Skin epidermis (tissue), 12 donors: ENCODE measurements at regions not wholly inside any gene's neighbourhood (a gene's known extent, or its start where the extent isn't known, plus 50 kb on each side); places are given as distances from the start of the nearest gene placed in this dataset.
"Not testable (repeated sequence)": the region's sequence is repeated elsewhere in the genome, so short reads cannot be mapped to it uniquely, and the experiment has no call there.

ENCODE experiments used
- H3K27ac ChIP-seq, 21 experiments: fragments of 200-600 bp; sonication (generic) in 11 of 21; one replicate each; pipeline ENCODE4 v1.5.0; 2020; ENCODE audit warnings: mild to moderate bottlenecking in 3 of 21, inconsistent platforms in 2 of 21, moderate library complexity in 2 of 21
- H3K4me3 ChIP-seq, 7 experiments: fragments of 200-600 bp; sonication (generic) in 2 of 7; one replicate each; pipeline ENCODE4 v1.5.0; 2020; ENCODE audit warnings: inconsistent platforms in 2 of 7, mild to moderate bottlenecking in 2 of 7, moderate library complexity in 1 of 7

DNA sequence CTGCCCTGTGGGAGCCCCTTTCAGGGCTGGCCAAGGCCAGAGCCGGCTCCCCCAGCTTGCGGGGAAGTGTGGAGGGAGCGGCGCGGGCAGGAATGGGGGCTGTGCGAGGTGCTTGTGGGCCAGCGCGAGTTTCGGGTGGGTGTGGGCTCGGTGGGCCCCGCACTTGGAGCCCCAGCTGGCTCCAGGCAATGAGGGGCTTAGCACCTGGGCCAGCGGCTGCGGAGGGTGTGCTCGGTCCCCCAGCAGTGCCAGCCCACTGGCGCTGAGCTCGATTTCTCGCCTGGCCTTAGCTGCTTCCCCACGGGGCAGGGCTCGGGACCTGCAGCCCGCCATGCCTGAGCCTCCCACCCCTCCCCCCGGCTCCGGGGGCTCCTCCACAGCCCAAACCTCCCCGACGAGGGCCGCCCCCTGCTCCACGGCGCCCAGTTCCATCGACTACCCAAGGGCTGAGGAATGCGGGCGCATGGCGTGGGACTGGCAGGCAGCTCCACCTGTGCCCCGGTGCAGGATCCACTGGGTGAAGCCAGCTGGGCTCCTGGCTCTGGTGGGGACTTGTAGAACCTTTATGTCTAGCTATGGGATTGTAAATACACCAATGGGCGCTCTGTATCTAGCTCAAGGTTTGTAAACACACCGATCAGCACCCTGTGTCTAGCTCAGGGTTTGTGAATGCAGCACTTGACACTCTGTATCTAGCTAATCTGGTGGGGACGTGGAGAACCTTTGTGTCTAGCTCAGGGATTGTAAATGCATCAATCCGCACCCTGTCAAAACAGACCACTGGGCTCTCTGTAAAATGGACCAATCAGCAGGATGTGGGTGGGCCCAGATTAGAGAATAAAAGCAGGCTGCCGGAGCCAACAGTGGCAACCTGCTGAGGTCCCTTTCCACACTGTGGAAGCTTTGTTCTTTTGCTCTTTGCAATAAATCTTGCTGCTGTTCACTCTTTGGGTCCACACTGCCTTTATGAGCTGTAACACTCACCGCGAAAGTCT lies 1379.1 kb downstream of the RAPGEF2 start:
- not testable (repeated sequence) for H3K27ac ChIP-seq, H3K4me3 ChIP-seq

DNA sequence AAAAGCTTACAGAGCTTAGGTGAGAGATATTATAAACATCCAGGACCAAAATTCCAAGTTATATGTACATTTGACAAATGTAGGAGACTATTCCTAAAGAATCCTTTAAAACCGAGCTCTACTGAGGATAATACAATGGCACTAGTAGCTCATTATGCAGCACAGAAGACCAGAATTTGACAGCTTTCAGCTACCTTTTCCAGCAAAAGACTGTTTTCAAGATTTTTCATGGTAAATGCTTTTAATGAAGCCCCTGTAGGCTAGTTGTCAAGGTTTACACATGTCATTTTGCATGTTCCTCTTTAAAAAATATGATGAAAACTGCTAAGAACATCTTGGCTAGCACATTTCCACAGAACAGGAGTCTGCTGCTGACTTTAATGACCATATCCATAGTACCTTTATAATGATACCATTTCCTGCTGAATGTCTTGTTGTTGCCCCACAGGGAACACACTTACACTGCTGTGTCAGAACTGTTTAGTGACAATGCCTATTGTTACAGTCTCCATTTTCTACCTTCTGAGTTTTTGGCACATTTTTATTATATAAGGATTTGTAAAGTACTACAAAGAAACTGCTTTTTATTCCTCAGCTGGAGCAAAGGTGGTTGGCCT lies 1382.3 kb downstream of the RAPGEF2 start:
- Histone ChIP-seq H3K27ac (no peak overlapping the region), H3K4me3 (no peak overlapping the region)

DNA sequence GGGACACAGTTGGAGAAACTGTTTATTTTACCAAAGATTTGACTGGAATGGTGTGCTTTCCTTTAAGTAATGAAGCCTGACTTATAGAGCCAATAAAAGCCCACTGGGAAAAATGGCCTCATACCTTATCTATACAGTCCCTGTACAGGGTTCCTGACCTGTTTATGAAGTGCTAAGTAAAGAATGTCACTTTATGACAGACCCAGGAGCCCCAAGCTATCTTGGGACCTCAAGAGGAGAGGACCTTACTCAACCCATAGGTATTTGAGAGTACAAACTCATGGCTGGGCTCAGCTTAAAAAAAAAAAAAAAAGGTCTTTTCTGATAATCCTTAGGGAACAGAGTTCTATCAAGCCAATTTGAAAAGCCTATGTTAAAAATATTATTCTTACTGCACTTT lies 1389.3 kb downstream of the RAPGEF2 start:
- Histone ChIP-seq H3K4me3 (no peak overlapping the region), H3K27ac (no peak overlapping the region)

DNA sequence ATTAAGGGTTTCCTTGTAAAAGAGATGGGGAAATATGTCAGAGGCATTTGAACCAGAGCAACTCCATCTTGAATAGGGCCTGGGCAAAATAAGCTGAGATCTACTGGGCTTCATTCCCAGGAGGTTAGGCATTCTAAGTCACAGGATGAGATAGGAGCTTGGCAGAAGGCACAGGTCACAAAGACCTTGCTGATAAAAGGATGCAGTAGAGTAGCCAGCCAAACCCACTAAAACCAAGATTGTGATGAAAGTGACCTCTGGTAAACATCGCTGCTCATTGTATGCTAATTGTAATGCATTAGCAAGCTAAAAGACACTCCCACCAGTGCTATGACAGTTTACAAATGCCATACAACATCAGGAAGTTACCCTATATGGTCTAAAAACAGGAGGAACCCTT lies 1390.3 kb downstream of the RAPGEF2 start:
- Histone ChIP-seq H3K27ac (no peak overlapping the region), H3K4me3 (no peak overlapping the region)

DNA sequence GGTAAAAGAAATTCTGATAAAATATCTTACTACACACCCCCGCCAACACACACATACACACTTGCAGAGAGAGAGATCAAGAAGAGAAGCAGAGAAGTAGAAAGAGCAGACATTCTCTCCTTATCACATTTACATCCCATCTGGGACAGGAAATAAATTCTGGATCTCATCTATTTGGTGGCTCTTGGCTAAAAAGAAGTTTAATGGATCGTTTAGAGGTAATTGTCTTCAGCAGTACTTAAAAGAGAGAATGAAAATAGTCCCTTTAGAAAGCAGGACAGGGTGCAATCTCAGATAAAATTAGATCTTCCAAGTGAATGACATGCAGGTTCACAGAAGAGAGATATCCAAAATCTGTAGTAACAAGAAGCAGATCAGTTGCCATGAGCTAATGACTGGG lies 1392.5 kb downstream of the RAPGEF2 start:
- Histone ChIP-seq H3K4me3 (no peak overlapping the region), H3K27ac (no peak overlapping the region)

DNA sequence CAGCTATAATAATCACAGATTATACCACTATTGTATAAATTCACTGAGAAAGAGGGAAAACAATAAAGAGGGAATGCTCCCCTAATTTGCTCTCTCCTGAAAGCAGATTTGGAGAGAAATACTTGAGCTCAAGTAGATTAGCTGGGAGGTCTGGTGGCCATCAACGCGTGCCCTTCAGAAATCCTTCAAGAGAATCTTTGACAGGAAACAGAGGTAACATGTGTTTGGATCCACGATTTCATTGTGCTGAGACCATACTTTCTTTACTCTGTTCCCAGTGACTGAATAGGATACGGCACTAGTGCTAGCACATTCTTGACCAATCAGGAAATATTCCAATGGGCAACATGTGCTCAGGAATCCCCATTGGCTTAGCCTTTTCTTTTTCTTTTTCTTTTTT lies 1395.3 kb downstream of the RAPGEF2 start:
- H3K4me3 ChIP-seq: no peak overlapping the region

DNA sequence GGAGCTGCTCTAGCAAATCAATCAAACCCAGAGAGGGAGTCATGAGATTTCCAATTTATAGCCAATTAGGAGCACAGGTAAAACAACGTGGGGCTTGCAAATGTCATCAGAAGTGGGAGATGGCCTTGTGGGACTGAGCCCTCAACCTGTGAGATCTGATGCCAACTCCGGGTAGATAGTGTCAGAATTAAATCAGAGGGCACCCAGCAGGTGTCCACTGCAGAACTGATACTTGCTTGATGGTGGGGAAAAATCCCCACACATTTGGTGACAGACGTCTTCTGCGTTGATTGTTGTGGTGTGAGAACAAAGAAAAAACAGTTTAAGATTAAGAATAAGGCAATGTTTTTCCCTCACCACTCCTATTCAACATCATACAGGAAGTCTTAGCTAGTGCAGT lies 1402.8 kb downstream of the RAPGEF2 start:
- Histone ChIP-seq H3K4me3 (no peak overlapping the region), H3K27ac (no peak overlapping the region)

More for the DNA sequence above, 1395.3 kb downstream of the RAPGEF2 start:
- no peak overlapping the region for H3K27ac ChIP-seq

DNA sequence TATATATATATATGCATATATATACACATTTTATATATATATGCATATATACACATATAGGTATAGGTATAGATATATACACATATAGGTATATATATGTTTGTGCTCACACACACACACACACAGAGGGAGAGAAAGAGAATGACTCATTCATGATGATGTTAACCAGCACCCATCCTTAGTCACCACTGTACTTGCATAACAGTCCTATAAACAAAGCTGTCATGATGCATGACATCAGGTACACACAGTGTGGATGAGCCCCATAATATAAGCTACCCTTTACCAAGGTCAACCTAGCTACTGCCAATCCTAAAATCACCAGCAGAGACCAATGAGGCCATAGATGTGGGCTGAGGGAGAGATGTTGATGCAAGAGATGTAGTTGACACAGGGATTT lies 1408.0 kb downstream of the RAPGEF2 start:
- H3K27ac ChIP-seq: no peak overlapping the region
- H3K4me3 ChIP-seq: no peak overlapping the region

DNA sequence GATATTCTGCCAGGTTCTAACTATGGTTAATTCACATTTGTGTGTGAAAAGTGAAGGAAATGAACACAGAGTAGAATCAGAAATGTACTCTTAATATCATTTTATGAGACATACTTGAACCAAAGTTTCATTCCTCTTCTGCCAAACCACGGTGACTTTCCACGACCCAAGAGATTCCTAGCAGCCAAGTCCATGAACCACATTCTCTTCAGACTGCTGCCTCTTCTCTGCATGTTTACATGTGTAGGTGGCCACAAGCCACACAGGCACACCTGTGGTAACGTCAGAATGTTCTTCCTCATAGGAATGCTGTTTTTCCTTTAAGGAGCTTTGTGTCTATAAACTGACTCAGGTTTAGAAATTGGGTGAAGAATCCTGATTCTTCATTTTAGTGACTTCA lies 1411.2 kb downstream of the RAPGEF2 start:
- H3K27ac ChIP-seq: no peak overlapping the region
- no peak overlapping the region for H3K4me3 ChIP-seq

DNA sequence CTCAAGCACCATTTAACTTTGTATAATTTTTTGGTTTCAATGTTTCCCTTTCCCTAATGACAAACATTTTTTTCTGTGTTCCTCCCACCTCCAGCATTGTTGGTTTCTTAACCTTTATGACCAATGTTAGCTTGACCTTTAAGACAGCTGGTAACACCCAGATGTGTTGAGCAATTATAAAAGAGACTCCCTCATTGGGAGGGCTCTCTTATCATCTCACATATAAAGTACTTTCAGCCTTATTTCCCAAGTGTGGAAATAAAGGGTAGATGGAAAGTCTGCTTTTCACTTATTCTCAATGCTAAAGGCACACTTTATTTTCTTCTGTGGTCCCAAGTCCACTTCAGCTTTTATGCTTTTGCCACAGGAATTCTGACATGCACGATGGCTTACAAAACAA lies 1420.4 kb downstream of the RAPGEF2 start:
- Histone ChIP-seq H3K4me3 (no peak overlapping the region), H3K27ac (no peak overlapping the region)

DNA sequence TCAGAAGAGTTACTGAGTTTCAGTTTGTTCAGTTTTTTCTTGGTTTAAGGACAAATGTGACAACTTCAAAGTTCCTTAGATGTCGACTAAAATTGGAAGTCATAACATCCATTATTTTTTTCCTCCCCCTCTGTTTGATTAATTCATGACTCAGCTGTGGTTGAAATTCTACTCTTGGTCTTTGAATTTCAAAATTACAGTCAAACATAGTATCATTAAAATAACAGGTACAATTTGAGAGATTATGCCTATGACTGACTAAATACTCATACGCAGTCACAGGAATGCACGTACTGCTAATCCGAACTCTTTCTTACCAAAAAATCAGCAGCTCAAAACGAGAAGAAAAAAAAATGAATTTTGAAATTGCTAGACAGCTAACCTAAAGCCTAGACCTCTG lies 1434.8 kb downstream of the RAPGEF2 start:
- H3K4me3 ChIP-seq: no peak overlapping the region
- H3K27ac ChIP-seq: no peak overlapping the region

DNA sequence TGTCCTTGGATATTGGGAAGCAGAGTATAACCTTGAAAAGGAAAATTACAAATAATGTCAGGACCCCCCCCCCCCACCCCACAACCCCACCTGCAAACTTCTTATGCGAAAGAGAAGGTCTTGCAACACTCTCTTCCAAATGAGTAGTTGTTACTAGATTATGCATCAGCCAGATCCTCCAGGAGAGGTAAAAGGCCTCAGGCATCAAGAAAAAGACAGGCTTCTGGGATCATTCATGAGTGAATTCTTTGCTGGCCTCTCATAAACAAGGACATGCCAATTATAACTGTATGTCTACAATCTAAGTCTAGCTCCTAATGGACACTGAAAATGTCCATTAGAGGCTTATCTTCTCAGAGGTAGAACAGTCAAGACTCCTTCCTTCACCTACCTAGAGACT lies 1443.3 kb downstream of the RAPGEF2 start:
- Histone ChIP-seq H3K4me3 (no peak overlapping the region), H3K27ac (no peak overlapping the region)

DNA sequence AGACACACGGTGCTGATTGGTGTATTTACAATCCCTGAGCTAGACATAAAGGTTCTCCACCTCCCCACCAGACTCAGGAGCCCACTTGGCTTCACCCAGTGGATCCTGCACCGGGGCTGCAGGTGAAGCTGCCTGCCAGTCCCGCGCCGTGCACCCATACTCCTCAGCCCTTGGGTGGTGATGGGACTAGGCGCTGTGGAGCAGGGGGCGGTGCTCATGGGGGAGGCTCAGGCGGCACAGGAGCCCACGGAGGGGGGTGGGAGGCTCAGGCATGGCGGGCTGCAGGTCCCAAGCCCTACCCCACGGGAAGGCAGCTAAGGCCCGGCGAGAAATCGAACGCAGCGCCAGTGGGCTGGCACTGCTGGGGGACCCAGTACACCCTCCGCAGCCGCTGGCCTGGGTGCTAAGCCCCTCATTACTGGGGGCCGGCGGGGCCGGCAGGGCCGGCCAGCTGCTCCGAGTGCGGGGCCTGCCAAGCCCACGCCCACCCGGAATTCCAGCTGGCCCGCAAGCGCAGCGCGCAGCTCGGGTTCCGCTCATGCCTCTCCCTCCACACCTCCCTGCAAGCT lies 1447.2 kb downstream of the RAPGEF2 start:
- not testable (repeated sequence) for H3K27ac ChIP-seq

DNA sequence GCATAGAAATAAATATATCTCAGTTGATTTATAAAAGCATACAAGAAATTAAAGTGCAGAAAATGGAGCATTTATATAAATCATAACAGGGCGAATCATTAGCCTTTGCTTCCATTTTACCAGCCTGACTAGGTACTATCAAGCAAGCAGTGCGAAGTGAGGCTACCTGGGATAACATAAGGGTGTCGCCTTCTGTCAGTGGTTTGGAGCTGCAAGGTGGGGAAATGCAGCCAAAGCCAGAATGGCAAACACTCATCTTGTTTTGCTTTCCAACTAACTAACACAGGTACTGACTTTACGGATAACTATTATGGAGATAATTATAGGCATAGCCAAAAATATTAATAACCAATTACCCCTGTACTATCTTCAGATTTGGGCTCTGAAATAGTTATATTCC lies 1459.8 kb downstream of the RAPGEF2 start:
- H3K27ac ChIP-seq: no peak overlapping the region

More for the DNA sequence above, 1447.2 kb downstream of the RAPGEF2 start:
- H3K4me3 ChIP-seq: not testable (repeated sequence)

DNA sequence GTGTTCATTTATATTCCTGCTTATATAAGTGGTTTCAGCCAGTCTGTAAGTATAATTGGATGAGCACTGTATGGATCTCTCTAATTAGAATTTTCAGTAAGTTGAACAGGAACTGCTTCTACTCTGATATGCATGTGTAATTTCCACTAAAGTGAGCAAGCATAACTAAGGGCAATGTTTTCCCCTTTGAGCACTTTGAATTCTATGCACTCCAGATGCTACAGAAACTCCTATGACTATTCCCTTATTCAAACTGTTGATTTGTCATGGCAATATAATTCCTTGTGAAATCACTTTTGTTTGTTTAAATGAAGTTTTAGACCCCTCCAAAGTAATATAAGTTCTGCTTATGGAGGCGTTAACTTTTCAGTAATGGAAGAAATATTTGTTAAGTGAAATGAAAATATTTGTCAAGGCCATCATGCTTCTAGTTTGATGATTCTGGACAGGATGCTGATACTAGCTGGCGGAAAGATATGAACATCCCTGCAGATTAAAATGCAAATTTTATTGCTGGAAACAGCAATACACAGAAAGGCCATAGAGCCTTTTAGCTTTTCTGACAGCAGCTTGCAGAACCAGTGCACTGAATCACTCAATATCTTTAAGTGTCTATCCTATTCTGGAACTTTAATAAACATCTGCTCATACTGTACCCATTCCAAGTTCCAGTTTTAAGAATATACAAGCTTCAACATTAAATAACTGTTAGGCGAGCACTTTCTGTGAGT lies 1460.8 kb downstream of the RAPGEF2 start:
- Histone ChIP-seq H3K27ac (no peak overlapping the region), H3K4me3 (no peak overlapping the region)

More for the DNA sequence above, 1459.8 kb downstream of the RAPGEF2 start:
- H3K4me3 ChIP-seq: no peak overlapping the region

DNA sequence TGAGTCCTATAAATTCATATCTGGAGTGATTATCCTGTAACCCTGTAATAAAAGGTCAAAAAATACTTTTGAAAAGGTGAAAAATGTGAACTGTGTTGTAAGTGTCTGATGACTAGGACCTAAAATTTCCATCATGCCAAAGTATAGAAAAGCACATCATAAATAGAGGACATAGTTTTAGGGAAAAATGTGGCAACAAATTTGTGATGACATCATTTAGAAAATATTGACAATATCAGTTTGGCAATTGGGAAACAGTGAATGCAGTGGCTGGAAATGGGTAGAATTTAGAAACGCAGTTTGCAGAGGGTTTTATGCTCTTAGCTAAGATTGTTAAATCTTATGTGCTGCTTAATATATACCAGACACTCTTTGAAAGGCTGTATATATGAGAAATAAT lies 1464.8 kb downstream of the RAPGEF2 start:
- Histone ChIP-seq H3K4me3 (no peak overlapping the region), H3K27ac (no peak overlapping the region)

DNA sequence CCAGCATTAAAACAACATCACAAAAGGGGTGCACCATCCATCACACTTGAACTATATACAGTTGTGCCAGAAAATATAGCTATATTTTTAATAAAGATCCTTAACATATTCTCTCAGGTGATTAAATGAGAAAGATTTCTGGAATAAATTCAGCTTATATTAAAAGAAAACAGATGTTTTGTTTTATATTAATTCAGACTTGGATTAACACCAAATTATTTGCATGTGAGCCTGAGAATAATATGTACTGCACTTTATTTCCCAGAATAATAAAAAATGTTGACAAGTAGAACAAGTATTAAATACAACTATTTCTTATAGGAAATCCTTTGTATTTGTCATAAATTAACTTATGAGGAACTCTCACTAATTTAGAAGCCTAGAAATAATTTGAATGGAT lies 1467.4 kb downstream of the RAPGEF2 start:
- no peak overlapping the region for H3K4me3 ChIP-seq
- no peak overlapping the region for H3K27ac ChIP-seq

DNA sequence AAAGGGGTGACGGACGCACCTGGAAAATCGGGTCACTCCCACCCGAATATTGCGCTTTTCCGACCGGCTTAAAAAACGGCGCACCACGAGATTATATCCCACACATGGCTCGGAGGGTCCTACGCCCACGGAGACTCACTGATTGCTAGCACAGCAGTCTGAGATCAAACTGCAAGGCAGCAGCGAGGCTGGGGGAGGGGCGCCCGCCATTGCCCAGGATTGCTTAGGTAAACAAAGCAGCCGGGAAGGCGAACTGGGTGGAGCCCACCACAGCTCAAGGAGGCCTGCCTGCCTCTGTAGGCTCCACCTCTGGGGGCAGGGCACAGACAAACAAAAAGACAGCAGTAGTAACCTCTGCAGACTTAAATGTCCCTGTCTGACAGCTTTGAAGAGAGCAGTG lies 1471.4 kb downstream of the RAPGEF2 start:
- H3K27ac ChIP-seq, H3K4me3 ChIP-seq: not testable (repeated sequence)

DNA sequence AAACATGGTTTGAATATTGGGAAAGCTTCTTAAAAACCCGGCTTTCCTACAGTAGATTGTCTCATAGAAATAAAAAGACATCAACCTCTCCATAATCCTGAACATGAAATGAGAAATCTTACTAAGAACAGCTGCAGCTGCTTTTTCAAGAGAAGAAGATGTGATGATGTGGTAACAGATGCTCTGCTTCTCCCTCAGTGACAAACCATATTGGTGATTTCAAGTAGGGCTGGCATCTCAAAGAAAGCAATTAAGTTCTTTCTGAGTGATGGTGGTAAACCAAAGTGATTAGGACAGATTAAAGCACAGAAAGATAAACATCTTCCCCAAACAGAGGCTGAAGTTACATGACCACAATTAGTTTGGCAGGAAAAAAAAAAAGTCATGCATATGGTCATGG lies 1477.7 kb downstream of the RAPGEF2 start:
- no peak overlapping the region for H3K27ac ChIP-seq
- no peak overlapping the region for H3K4me3 ChIP-seq

DNA sequence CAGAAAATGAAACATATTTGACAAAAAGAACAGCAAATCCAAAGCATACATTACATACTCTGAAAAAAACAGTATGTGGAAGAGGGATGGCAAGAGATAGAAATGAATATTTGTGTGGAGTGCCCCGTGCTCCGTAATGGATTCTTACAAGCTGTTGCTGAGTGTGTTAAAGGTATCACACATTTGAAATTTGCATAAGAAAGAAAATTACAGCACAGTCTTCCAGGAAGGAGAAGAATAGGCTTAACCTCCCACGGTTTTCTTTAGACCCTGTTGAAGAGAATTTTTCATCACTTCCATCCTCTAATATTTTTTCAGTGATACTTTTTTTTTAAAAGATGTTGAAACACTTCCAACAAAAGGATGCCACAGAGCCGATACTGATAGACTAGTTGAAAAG lies 1489.4 kb downstream of the RAPGEF2 start:
- no peak overlapping the region for H3K27ac ChIP-seq
- H3K4me3 ChIP-seq: no peak overlapping the region
